BJ (cell line): ENCODE measurements at regions not wholly inside any gene's neighbourhood (a gene's known extent, or its start where the extent isn't known, plus 50 kb on each side); places are given as distances from the start of the nearest gene placed in this dataset.
"Not testable (repeated sequence)": the region's sequence is repeated elsewhere in the genome, so short reads cannot be mapped to it uniquely, and the experiment has no call there.

Experiments used
- CTCF ChIA-PET: fragments of 350-600 bp; formaldehyde crosslinking; extraction: SDS; loops from one replicate; lab custom pipeline; 2021; ENCODE audit warnings: antibody characterized with exemption, inconsistent platforms; lab: Yijun Ruan, JAX
- POLR2A ChIA-PET: fragments of 300-600 bp; sonication (Branson Sonifier 250); formaldehyde crosslinking; extraction: SDS; loops from one replicate; lab custom pipeline; 2021; ENCODE audit warnings: antibody characterized with exemption; lab: Charles Lee
- DNase-seq: peaks from one replicate; pipeline ENCODE4 v3.0.0-alpha.2; 2011; ENCODE audit warnings: low read depth
- H3K27me3 ChIP-seq: 2 replicates; pipeline ENCODE4 v1.6.0; 2011; ENCODE audit warnings: low read length; ENCODE audit not compliant: control insufficient read depth, insufficient read depth
- H3K36me3 ChIP-seq: 2 replicates; pipeline ENCODE4 v1.5.1; 2011; ENCODE audit warnings: low read length; ENCODE audit not compliant: control insufficient read depth, insufficient read depth
- H3K4me3 ChIP-seq: 2 replicates; pipeline ENCODE4 v1.5.1; 2011; ENCODE audit warnings: low read depth, mild to moderate bottlenecking, control low read depth, low read length
- TF ChIP-seq, protein P1 (sequence below): IDR thresholded peaks from 2 replicates; pipeline ENCODE4 v1.5.1; 2011; ENCODE audit warnings: low read depth, mild to moderate bottlenecking, control low read depth, inconsistent platforms, low read length, moderate library complexity; ENCODE audit not compliant: insufficient read depth

- H3K36me3 ChIP-seq, result no peaks in the 10 kb centered on the region
- DNase-seq, result no peak
- CTCF ChIA-PET, result interaction anchor here (0.6 to 4.4 kb wide), 34 partner anchors 9 to 668 kb away, joined by 3 to 49 read pairs (median 4); no protein-coding TSS in a partner anchor
- no peaks in the 10 kb centered on the region; the same call in 1 of the 2 replicates for H3K27me3 ChIP-seq
- H3K4me3 ChIP-seq, result no peak overlapping the region
- TF ChIP-seq, protein P1, sequence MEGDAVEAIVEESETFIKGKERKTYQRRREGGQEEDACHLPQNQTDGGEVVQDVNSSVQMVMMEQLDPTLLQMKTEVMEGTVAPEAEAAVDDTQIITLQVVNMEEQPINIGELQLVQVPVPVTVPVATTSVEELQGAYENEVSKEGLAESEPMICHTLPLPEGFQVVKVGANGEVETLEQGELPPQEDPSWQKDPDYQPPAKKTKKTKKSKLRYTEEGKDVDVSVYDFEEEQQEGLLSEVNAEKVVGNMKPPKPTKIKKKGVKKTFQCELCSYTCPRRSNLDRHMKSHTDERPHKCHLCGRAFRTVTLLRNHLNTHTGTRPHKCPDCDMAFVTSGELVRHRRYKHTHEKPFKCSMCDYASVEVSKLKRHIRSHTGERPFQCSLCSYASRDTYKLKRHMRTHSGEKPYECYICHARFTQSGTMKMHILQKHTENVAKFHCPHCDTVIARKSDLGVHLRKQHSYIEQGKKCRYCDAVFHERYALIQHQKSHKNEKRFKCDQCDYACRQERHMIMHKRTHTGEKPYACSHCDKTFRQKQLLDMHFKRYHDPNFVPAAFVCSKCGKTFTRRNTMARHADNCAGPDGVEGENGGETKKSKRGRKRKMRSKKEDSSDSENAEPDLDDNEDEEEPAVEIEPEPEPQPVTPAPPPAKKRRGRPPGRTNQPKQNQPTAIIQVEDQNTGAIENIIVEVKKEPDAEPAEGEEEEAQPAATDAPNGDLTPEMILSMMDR, result peak; percentile 93
- POLR2A ChIA-PET, result no interaction called here
Measured at GRCh38 chr19:34041925-34042521, 130.3 kb upstream of the LSM14A start.

- CTCF ChIA-PET, result interaction anchor here (1.4 to 1.7 kb wide), 3 partner anchors 10 to 102 kb away, joined by 4 to 7 read pairs (median 4); no protein-coding TSS in a partner anchor
- no peak for DNase-seq
- POLR2A ChIA-PET, result no interaction called here
Measured at GRCh38 chr19:34044021-34044420, 128.3 kb upstream of the LSM14A start.

GRCh38 chr19:34049944-34050343, 122.4 kb upstream of the LSM14A start:
- H3K4me3 ChIP-seq, result no peak overlapping the region
- no peaks in the 10 kb centered on the region; the same call in 1 of the 2 replicates for H3K27me3 ChIP-seq
- no peak for DNase-seq
- POLR2A ChIA-PET, result no interaction called here
- CTCF ChIA-PET, result interaction anchor here (1.0 kb wide), 1 partner anchor 272 kb away, joined by 3 read pairs; no protein-coding TSS in a partner anchor
- H3K36me3 ChIP-seq, result no peaks in the 10 kb centered on the region
- TF ChIP-seq, protein P1, result no peak

More at GRCh38 chr19:34044021-34044420, 128.3 kb upstream of the LSM14A start:
- no peaks in the 10 kb centered on the region for H3K36me3 ChIP-seq
- TF ChIP-seq, protein P1, result no peak
- H3K27me3 ChIP-seq, result no peaks in the 10 kb centered on the region; the same call in 1 of the 2 replicates
- H3K4me3 ChIP-seq, result no peak overlapping the region

DNA sequence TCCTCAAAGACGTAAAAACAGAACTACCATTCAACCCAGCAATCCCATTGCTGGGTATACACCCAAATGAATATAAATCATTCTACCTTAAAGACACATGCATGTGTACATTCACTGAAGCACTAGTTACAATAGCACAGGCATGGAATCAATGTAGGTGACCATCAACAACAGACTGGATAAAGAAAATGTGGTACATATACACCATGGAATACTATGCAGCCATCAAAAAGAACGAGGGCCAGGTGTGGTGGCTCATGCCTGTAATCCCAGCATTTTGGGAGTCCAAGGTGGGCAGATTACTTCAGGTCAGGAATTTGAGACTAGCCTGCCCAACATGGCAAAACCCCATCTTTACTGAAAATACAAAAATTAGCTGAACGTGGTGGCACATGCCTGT, 121.9 kb upstream of the LSM14A start:
- H3K4me3 ChIP-seq, H3K27me3 ChIP-seq, DNase-seq, POLR2A ChIA-PET, H3K36me3 ChIP-seq: not testable (repeated sequence)
- CTCF ChIA-PET, result interaction anchor here (2.4 kb wide), 1 partner anchor 8 kb away, joined by 14 read pairs; no protein-coding TSS in a partner anchor

DNA sequence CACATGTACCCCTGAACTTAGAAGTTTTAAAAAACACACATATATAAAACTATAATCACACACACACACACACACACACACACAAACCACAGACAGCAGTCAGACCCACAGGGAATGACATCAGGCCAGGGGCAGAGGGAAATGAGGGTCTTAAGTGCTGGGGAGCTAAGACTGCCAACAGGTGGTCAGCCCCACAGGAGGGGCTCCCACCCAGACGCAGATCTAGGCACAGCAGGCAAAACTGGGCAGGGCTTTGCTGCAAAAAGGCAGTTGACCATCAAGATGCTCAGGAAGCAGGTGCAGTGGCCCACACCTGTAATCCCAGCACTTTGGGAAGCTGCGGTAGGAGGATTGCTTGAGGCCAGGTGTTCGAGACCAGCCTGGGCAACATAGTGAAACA, 121.0 kb upstream of the LSM14A start:
- CTCF ChIA-PET, result interaction anchor here (1.6 to 2.4 kb wide), 2 partner anchors 9 to 45 kb away, joined by 3 to 14 read pairs; no protein-coding TSS in a partner anchor
- Histone ChIP-seq H3K27me3 (peaks cover 1% of the 10 kb centered on the region), H3K4me3 (no peak overlapping the region), H3K36me3 (no peaks in the 10 kb centered on the region)
- DNase-seq, result no peak
- POLR2A ChIA-PET, result no interaction called here
- TF ChIP-seq, protein P1, result no peak
